HUES64 (cell line): ENCODE measurements at regions not wholly inside any gene's neighbourhood (a gene's known extent, or its start where the extent isn't known, plus 50 kb on each side); places are given as distances from the start of the nearest gene placed in this dataset.
"Not testable (repeated sequence)": the region's sequence is repeated elsewhere in the genome, so short reads cannot be mapped to it uniquely, and the experiment has no call there.

Experiments used
- H3K27ac ChIP-seq: 2 replicates; pipeline ENCODE4 v1.7.0; 2013; ENCODE audit warnings: low read depth, low read length, inconsistent platforms
- H3K27me3 ChIP-seq: 2 replicates; pipeline ENCODE4 v1.6.1; 2013; ENCODE audit warnings: mild to moderate bottlenecking, low read length; ENCODE audit not compliant: insufficient read depth
- H3K36me3 ChIP-seq: 2 replicates; pipeline ENCODE4 v1.6.1; 2013; ENCODE audit warnings: mild to moderate bottlenecking, low read length; ENCODE audit not compliant: insufficient read depth
- H3K4me1 ChIP-seq: 2 replicates; pipeline ENCODE4 v1.6.1; 2013; ENCODE audit warnings: mild to moderate bottlenecking, low read length, moderate library complexity; ENCODE audit not compliant: insufficient read depth
- H3K4me3 ChIP-seq: 2 replicates; pipeline ENCODE4 v1.5.1; 2013; ENCODE audit warnings: mild to moderate bottlenecking, low read length, moderate library complexity
- H3K9ac ChIP-seq: 2 replicates; pipeline ENCODE4 v1.6.1; 2013; ENCODE audit warnings: mild to moderate bottlenecking, low read depth, low read length
- H3K9me3 ChIP-seq: 2 replicates; pipeline ENCODE4 v1.6.1; 2013; ENCODE audit warnings: low read depth, low read length; ENCODE audit not compliant: insufficient read depth
- WGBS: fragments of 150-250, 120-280 bp; methylation state at CpG from one replicate; pipeline ENCODE4 v1.1.7; 2013; ENCODE audit warnings: missing lambda C conversion rate; 5-methylcytosine and 5-hydroxymethylcytosine counted together

DNA sequence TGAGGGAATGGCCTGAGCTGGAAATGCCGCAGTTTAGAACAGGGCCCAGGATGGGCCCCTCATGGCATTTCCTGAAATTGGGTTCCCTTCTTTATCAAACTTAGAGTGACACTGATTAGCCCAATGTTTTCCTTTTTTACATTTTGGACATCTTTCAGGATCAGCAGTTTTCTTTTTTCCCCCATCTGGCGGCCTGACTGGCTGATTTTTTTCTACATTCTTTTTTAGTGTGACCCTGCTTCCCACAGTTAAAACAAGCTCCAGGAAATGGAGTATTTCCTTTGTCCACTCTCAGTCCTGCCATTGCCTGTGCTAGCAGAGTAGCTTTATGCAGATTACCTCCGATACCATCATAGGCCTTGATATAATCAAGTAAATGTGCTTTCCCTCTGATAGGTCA, 185.8 kb upstream of the IGF1 start:
- not testable (repeated sequence) for H3K27ac ChIP-seq, H3K4me3 ChIP-seq, H3K27me3 ChIP-seq, H3K9ac ChIP-seq, H3K36me3 ChIP-seq, H3K9me3 ChIP-seq, H3K4me1 ChIP-seq
- WGBS: 91% methylated on average over 3 of the region's 3 CpGs

DNA sequence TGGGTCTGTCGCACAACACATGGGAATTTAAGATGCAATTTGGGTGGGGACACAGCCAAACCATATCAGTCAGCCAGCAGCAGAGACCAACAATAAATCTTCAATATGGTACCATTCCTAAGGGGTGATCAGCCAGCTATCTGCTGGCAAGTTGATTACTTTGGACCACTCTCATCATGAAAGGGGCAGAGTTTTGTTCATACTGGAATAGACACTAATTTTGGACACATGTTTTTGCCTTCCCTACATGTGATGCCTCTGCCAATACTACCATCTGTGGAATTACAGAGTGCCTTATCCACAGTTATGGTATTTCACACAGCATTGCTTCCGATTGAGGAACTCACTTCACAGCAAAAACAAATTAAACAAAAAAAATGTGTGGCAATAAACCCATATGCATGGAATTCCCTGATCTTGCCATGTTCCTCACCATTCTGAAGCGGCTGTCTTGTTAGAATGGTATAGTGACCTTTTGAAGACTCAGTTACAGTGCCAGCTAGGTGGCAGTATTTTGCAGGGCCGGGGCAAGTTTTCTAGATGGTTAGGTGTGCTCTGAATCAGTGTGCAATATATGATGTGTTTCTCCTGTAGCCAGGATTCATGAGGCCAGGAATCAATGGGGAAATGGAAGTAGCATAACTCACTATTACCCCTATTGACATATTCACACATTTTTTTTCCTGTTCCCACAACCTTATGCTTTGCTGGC, 179.0 kb upstream of the IGF1 start:
- Histone ChIP-seq H3K27ac (no peak overlapping the region), H3K4me3 (no peak overlapping the region), H3K36me3 (no peaks in the 10 kb centered on the region), H3K4me1 (no peaks in the 10 kb centered on the region), H3K9me3 (peaks cover 18% of the 10 kb centered on the region), H3K9ac (no peak overlapping the region), H3K27me3 (no peaks in the 10 kb centered on the region)
- 91% methylated on average over 4 of the region's 4 CpGs for WGBS

DNA sequence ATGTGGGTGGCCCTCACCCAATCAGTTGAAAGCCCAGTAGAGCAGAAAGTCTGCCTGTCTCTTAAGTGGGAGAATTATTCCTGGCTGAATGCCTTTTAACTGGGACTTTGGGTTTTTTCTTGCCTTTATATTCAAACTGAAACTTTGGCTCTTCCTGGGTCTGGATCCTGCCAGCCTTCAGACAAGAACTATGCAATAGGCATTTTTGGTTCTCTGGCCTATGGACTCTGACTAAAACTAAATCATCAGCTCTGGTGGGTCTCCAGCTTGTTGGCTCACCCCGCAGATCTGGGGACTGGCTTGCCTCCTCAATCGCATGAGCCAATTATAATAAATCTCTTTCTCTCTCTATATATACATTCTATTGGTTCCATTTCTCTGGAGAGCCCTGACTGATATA, 173.0 kb upstream of the IGF1 start:
- WGBS: 98% methylated on average over 2 of the region's 2 CpGs
- H3K9ac ChIP-seq: no peak overlapping the region
- peaks cover 18% of the 10 kb centered on the region for H3K9me3 ChIP-seq
- no peak overlapping the region for H3K4me3 ChIP-seq
- no peaks in the 10 kb centered on the region for H3K36me3 ChIP-seq
- no peaks in the 10 kb centered on the region for H3K27me3 ChIP-seq
- no peak overlapping the region for H3K27ac ChIP-seq
- no peaks in the 10 kb centered on the region for H3K4me1 ChIP-seq

- no peaks in the 10 kb centered on the region for H3K27me3 ChIP-seq
- peaks cover 12% of the 10 kb centered on the region for H3K9me3 ChIP-seq
- H3K9ac ChIP-seq: no peak overlapping the region
- 89% methylated on average over 3 of the region's 4 CpGs for WGBS
- H3K36me3 ChIP-seq: no peaks in the 10 kb centered on the region
- H3K4me1 ChIP-seq: no peaks in the 10 kb centered on the region
- no peak overlapping the region for H3K4me3 ChIP-seq
- H3K27ac ChIP-seq: no peak overlapping the region
These were observed 172.4 kb upstream of the IGF1 start for GRCh38 chr12:102652645-102653313.

GRCh38 chr12:102645968-102646367, 165.6 kb upstream of the IGF1 start:
- H3K9ac ChIP-seq: no peak overlapping the region
- peaks cover 1% of the 10 kb centered on the region; the same call in 1 of the 2 replicates for H3K9me3 ChIP-seq
- WGBS: 96% methylated on average over 1 of the region's 1 CpG
- H3K4me1 ChIP-seq: no peaks in the 10 kb centered on the region
- H3K36me3 ChIP-seq: no peaks in the 10 kb centered on the region
- no peak overlapping the region for H3K27ac ChIP-seq
- no peak overlapping the region for H3K4me3 ChIP-seq
- no peaks in the 10 kb centered on the region for H3K27me3 ChIP-seq

DNA sequence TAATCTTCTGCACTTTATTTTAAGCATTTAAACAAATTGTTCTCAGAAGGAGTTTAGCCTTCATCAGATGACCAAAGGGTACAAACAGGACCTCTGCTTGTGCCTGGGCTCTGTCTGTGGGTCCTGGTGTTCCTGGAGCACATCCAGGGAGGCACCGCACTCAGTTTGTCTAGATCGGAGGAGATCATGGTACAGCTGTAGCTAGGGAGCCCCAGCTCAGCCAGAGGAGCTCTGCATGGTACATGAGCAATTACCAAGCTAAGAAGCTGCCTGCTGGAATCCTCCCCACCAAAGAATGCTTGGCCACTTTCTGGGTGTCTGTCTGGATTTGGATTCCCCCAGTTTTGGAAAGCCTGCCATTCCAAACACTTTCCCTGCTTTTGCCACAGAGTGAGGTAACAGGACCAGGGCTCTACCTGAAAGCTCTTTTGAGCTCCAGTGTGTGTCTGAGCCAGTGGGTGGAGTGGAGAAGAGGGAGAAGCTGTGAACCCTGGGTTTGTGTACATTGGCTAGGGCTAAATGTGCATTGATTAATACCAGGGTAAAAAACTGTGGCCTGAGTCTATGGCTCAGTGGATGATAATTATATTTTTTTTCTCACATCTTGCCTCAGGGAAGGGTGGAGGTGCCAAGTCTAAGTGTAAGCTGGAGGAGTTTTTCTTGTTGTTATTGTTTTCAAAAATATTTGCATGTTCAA, 163.7 kb upstream of the IGF1 start:
- Histone ChIP-seq H3K27ac (no peak overlapping the region), H3K9ac (no peak overlapping the region), H3K36me3 (no peaks in the 10 kb centered on the region), H3K27me3 (no peaks in the 10 kb centered on the region), H3K9me3 (peaks cover 8% of the 10 kb centered on the region; the same call in 1 of the 2 replicates), H3K4me1 (no peaks in the 10 kb centered on the region), H3K4me3 (no peak overlapping the region)
- WGBS: 96% methylated on average over 2 of the region's 2 CpGs

DNA sequence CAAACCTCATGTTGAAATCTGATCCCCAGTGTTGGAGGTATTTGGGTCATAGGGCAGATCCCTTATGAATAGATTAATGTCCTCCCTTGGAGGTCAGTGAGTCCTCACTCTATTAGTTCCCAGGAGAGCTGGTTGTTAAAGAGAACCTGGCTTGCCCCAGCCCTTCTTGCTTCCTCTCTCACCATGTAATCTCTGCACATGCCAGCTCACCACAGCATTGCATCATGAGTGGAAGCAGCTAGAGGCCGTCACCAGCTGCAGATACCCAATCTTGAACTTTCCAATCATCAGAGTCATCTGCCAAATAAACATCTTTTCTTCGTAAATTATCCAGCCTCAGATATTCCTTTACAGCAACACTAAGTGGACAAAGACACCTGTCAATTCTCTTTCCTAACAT, 161.8 kb upstream of the IGF1 start:
- no peaks in the 10 kb centered on the region for H3K36me3 ChIP-seq
- 93% methylated on average over 2 of the region's 2 CpGs for WGBS
- peaks cover 8% of the 10 kb centered on the region; the same call in 1 of the 2 replicates for H3K9me3 ChIP-seq
- no peaks in the 10 kb centered on the region for H3K4me1 ChIP-seq
- H3K4me3 ChIP-seq: no peak overlapping the region
- no peak overlapping the region for H3K27ac ChIP-seq
- H3K9ac ChIP-seq: no peak overlapping the region
- no peaks in the 10 kb centered on the region for H3K27me3 ChIP-seq

DNA sequence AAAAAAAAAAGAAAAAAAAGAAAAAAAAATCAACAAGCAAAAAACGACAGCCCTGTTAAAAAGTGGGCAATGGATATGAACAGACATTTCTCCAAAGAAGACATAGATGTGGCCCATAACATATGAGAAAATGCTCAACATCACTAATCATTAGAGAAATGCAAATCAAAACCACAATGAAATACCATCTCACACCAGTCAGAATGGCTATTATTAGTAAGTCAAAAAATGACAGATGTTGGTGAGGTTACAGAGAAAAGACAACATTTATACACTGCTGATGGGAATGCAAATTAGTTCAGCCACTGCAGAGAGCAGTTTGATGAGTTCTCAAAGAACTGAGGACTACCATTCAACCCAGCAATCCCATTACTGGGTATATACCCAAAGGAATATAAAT, 160.3 kb upstream of the IGF1 start:
- not testable (repeated sequence) for H3K9me3 ChIP-seq, H3K9ac ChIP-seq, H3K27me3 ChIP-seq, H3K4me3 ChIP-seq, H3K4me1 ChIP-seq, H3K27ac ChIP-seq, H3K36me3 ChIP-seq
- WGBS: 89% methylated on average over 1 of the region's 1 CpG

DNA sequence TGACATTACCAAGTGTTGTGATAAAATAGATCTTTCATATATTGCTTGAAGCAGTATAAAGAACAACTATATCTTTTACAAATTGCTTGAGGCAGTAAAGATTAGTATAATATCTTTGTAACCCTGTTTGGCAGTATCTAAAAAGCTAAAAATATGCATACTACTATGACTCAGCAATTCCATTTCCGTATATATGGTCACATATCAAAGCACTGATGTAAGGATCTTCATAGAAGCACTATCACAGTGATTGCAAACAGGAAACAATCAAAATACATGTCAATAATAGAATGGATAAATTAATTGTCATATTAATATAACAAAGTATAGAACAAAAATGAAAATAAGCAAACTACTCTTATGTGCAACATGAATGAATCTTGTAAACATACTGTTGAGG, 158.4 kb upstream of the IGF1 start:
- no peaks in the 10 kb centered on the region for H3K36me3 ChIP-seq
- no peaks in the 10 kb centered on the region for H3K4me1 ChIP-seq
- no peak overlapping the region for H3K4me3 ChIP-seq
- no peaks in the 10 kb centered on the region for H3K27me3 ChIP-seq
- H3K27ac ChIP-seq: no peak overlapping the region
- 95% methylated on average over 1 of the region's 1 CpG for WGBS
- no peak overlapping the region for H3K9ac ChIP-seq
- peaks cover 8% of the 10 kb centered on the region; the same call in 1 of the 2 replicates for H3K9me3 ChIP-seq

- Histone ChIP-seq H3K36me3 (no peaks in the 10 kb centered on the region), H3K9me3 (no peaks in the 10 kb centered on the region), H3K9ac (no peak overlapping the region), H3K4me1 (no peaks in the 10 kb centered on the region), H3K27me3 (no peaks in the 10 kb centered on the region), H3K4me3 (no peak overlapping the region), H3K27ac (no peak overlapping the region)
- WGBS: 93% methylated on average over 2 of the region's 2 CpGs
These were observed 153.7 kb upstream of the IGF1 start for GRCh38 chr12:102633981-102634605.

DNA sequence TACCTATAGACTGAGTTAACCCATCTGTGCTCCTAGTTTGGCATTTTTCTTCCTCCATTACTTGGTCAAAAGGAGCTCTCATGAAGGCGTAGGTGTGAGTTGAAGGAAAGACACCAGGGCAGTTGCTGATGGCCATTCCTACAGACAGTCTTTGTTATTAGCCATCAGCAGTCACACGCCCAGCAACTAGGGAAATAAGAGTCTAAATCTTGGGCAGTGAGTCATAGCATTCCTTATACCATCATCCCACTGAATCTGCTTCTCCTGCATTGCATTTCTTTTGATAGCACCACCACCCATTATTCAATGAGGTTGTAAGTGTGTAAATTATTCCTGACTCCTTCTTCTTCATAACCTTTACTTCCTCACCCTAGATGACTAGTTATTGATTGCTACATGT, 150.9 kb upstream of the IGF1 start:
- no peak overlapping the region for H3K27ac ChIP-seq
- no peaks in the 10 kb centered on the region for H3K27me3 ChIP-seq
- no peak overlapping the region for H3K4me3 ChIP-seq
- no peaks in the 10 kb centered on the region for H3K36me3 ChIP-seq
- peaks cover 8% of the 10 kb centered on the region; the same call in 1 of the 2 replicates for H3K9me3 ChIP-seq
- H3K9ac ChIP-seq: no peak overlapping the region
- WGBS: 94% methylated on average over 2 of the region's 2 CpGs
- H3K4me1 ChIP-seq: no peaks in the 10 kb centered on the region
